GM18507 (cell line): ENCODE measurements at regions not wholly inside any gene's neighbourhood (a gene's known extent, or its start where the extent isn't known, plus 50 kb on each side); places are given as distances from the start of the nearest gene placed in this dataset.
"Not testable (repeated sequence)": the region's sequence is repeated elsewhere in the genome, so short reads cannot be mapped to it uniquely, and the experiment has no call there.

Experiments
- DNase-seq: peaks from one replicate; pipeline ENCODE4 v3.0.0; 2011; ENCODE audit warnings: low read depth; ENCODE audit not compliant: insufficient read length; ENCODE audit errors: extremely low spot score
- FAIRE-seq: peaks from 2 replicates; lab custom pipeline; 2011; peaks lifted over from hg19 to GRCh38; lab: Jason Lieb, UNC

- DNase-seq, result no peak
- FAIRE-seq, result no peak
Measured at GRCh38 chr18:78241535-78242253, 737.9 kb upstream of the SALL3 start.

GRCh38 chr18:78242254-78242643 lies 737.4 kb upstream of the SALL3 start:
- FAIRE-seq (no peak), DNase-seq (no peak)

DNA sequence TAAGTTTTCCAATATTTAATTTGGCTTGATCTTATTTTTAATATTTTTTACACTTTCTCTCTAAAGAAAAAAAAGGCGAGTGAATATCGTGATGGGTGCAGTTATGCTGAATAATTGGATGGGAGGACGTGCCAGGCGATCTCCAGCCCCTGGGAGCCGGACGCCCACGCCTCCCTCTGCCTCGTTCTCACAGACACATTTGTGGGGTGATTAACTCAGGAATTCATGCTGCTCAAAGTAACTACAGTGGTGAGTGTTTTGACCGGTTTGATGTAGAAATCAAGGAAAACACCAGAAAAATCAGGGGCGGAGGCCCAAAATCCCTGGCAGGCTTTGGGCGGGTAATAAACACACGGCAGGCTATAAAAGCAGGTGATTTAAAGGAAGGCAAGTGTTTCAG lies 736.8 kb upstream of the SALL3 start:
- FAIRE-seq (no peak), DNase-seq (no peak)

GRCh38 chr18:78244779-78245178 lies 734.8 kb upstream of the SALL3 start:
- DNase-seq (no peak), FAIRE-seq (no peak)

- no peak for FAIRE-seq
- no peak for DNase-seq
Measured at GRCh38 chr18:78245451-78245850, 734.2 kb upstream of the SALL3 start.

- FAIRE-seq, result no peak
- DNase-seq, result no peak
Measured at GRCh38 chr18:78246050-78246449, 733.6 kb upstream of the SALL3 start.

- FAIRE-seq (no peak), DNase-seq (no peak)
Measured at GRCh38 chr18:78246588-78246987, 733.0 kb upstream of the SALL3 start.

GRCh38 chr18:78247615-78248289 lies 731.9 kb upstream of the SALL3 start:
- FAIRE-seq (no peak), DNase-seq (no peak)

GRCh38 chr18:78255013-78255412 lies 724.6 kb upstream of the SALL3 start:
- FAIRE-seq (no peak), DNase-seq (no peak)

DNA sequence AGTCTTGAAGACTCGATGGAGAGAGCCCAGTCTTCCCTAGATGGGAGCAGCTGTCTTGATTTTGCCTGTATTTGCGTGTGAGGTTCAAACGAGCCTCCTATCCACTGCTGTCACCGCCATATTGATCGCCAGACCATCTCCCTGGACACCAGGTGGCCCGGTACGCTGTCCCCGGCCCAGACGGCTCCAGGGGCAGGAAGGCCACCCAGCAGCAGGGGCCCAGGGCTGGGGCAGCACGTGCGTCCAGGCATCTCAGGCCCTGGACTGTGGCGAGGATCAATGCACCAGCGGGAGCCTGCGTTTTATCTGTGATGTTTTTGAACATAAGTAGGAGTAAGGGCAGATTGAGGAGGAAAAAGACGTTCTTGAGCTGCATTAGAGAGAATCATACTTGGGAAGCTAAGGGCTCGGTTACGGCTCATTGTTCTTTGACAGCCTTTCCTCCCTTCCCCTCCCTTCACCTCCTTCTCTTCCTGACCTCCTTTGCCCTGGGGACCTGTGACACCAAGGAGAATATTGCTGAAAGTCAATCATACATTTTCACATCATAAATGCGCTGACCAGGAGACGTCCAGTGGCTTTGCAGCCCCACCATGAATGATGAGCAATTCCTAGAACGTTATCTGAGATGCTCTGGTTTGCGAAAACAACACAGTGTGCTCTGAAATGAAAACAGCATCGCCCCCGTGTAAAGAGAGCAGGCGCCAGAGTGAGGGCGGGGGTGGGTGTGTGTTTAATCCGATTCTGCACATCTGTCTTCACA lies 711.2 kb upstream of the SALL3 start:
- no peak for FAIRE-seq
- DNase-seq, result no peak

GRCh38 chr18:78271790-78272189 lies 707.8 kb upstream of the SALL3 start:
- DNase-seq (no peak), FAIRE-seq (no peak)

- FAIRE-seq, result no peak
Measured at GRCh38 chr18:78273876-78274275, 705.7 kb upstream of the SALL3 start.

DNA sequence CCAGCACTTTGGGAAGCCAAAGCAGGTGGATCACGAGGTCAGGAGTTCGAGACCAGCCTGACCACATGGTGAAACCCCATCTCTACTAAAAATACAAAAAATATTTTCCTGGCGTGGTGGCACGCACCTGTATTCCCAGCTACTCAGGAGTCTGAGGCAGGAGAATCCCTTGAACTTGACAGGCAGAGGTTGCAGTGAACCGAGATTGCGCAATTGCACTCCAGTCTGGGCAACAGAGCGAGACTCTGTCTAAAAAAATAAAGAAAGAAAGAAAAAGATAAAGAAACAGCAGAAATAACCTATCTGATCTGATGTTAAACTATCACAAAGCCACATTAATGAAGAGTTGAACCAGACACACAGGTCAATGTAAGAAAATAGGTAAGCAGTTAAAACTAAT lies 696.2 kb upstream of the SALL3 start:
- DNase-seq, FAIRE-seq: not testable (repeated sequence)

More at GRCh38 chr18:78273876-78274275, 705.7 kb upstream of the SALL3 start:
- no peak for DNase-seq

- DNase-seq, result no peak
- FAIRE-seq, result no peak
Measured at GRCh38 chr18:78292618-78293380, 686.8 kb upstream of the SALL3 start.

DNA sequence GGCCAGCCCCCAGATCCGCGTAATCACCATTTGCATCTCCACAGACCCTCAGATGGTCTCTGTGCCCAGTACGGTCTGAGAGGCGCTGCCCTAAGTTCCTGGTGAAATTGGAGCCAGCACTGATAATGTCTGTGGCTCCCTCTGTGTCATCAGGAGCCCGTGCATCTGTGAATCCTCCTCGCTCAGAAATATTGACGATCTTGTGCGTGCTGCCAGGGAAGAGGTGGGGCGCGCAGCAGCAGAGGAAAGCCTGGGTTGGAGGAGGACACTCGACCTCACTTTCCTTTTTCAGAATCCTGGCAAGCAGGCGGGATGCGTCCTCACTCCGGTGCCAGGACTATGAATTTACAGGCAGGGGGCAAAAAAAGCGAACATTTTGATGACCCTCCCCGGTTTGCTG lies 686.1 kb upstream of the SALL3 start:
- no peak for DNase-seq
- FAIRE-seq, result no peak

DNA sequence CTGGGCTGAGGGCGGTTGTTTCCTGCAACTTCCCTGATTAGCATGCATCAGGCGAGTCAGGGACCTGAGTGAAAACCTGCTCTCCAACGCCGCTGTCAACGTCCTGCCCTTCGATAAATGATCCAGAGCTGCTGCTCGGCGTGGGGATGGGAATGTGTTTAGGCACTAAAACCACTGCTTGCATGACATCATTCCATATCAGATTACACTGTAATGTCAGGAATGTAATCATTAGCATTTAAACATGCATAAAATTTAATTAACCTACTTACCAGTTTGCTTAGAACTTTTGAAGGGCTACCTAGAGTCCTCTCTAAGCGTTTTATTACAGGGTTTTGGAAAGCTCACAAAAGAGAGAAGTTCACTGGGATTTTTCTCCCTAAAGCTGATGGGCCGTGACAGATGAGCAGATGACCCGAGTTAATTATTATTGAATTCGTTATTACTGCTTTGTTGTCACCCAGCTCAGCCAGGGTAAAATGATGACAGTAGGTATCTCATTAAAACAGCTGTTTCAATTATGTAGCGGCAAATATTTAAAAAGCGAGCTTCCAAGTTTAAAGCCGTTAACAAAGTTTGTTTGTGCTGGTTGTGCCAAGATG lies 685.6 kb upstream of the SALL3 start:
- DNase-seq (no peak), FAIRE-seq (no peak)

DNA sequence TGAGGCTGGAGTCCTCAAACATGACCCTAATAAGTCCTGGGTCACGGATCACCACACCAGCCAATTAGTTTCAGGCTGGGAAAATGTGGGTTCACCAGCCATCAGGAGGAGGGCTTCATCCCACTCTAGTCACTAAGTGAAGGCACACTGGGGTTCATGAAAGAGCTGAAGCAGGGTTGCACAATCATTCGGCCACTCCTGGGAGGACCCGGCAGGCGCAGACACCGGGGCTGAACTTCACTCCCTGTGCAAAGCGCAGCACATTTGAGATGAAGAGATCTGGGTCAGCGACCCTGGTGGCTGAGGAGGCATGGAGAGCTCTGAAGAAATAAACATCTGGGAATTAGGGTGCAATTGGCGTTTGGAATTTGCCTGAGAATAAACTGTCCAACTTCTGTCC lies 684.4 kb upstream of the SALL3 start:
- DNase-seq (no peak), FAIRE-seq (no peak)

GRCh38 chr18:78296166-78296565 lies 683.5 kb upstream of the SALL3 start:
- FAIRE-seq (no peak), DNase-seq (no peak)

- no peak for FAIRE-seq
- no peak for DNase-seq
Measured at GRCh38 chr18:78297048-78297447, 682.6 kb upstream of the SALL3 start.
